Prostate gland (tissue), 2 donors: ENCODE measurements at regions not wholly inside any gene's neighbourhood (a gene's known extent, or its start where the extent isn't known, plus 50 kb on each side); places are given as distances from the start of the nearest gene placed in this dataset.

Source experiments
- DNase-seq: peaks from one replicate; pipeline ENCODE4 v3.0.0-alpha.2; 2019; ENCODE audit warnings: low spot score
- H3K27ac ChIP-seq, 2 donors: fragments of 200-600 bp; sonication (generic); 2 replicates each; pipeline ENCODE4 v1.5.1; 2017 to 2019
- H3K27me3 ChIP-seq: fragments of 200-600 bp; sonication (generic); replicated peaks from 2 replicates; pipeline ENCODE4 v1.5.1; 2019; ENCODE audit not compliant: insufficient read depth
- H3K36me3 ChIP-seq, 2 donors: fragments of 200-600 bp; sonication (generic); 1 replicate in 1 of 2; 2 replicates in 1 of 2; pipeline versions ENCODE4 v1.5.1 to v1.8.1; 2017 to 2019
- H3K4me1 ChIP-seq: fragments of 200-600 bp; sonication (generic); replicated peaks from 2 replicates; pipeline ENCODE4 v1.5.1; 2019
- H3K4me3 ChIP-seq, 2 donors: fragments of 200-600 bp; sonication (generic); 2 replicates each; pipeline ENCODE4 v1.5.1; 2017 to 2019
- H3K9me3 ChIP-seq: fragments of 200-600 bp; sonication (generic); 2 replicates; pipeline ENCODE4 v1.5.1; 2017
- CTCF ChIP-seq, 4 experiments: fragments of 200-600 bp in 2 of 4; fragments of 450-650 bp in 2 of 4; sonication (generic) in 2 of 4; IDR thresholded peaks; 1 replicate in 3 of 4; 2 replicates in 1 of 4; pipeline ENCODE4 v1.5.1; 2016 to 2019; ENCODE audit warnings: antibody characterized with exemption in 4 of 4, mild to moderate bottlenecking in 2 of 4, moderate library complexity in 2 of 4
- POLR2A ChIP-seq: fragments of 450-650 bp; IDR thresholded peaks from one replicate; pipeline ENCODE4 v1.6.1; 2016; ENCODE audit warnings: antibody characterized with exemption, mild to moderate bottlenecking
- POLR2AphosphoS5 ChIP-seq: sonication (generic); formaldehyde crosslinking; IDR thresholded peaks from one replicate; pipeline ENCODE4 v1.6.1; 2017; ENCODE audit warnings: antibody characterized with exemption
- WGBS: methylation state at CpG from one replicate; pipeline ENCODE4 v1.1.5; 2018; 5-methylcytosine and 5-hydroxymethylcytosine counted together
- intact Hi-C: fragments of 100-400 bp; cut with DNase I; formaldehyde crosslinking; loops from one replicate; pipeline ENCODE4 v1.14.2; 2022

DNA sequence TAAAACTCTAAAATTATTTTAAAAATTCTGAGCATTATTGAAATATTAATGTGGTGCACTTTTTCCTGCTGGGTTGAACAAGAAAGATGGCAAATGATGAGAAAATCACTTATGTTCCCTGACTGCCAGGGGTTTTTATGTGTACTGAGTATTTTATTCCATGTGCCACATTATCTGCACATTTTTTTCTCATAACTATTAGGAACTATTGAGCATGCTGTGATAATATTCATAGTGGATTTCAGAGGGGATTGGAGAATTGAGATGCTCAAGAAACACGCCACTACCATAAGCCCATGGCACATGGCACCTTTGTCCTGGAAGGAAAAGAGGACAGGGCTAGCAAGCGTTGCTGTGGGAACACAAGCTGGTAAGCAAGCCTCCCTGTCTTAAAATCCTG, 478.5 kb upstream of the GYPC start:
- Histone ChIP-seq H3K9me3 (no peaks in the 10 kb centered on the region), H3K27me3 (no peaks in the 10 kb centered on the region), H3K36me3 (no peaks in the 10 kb centered on the region), H3K4me3 (no peak overlapping the region), H3K27ac (no peak overlapping the region), H3K4me1 (no peaks in the 10 kb centered on the region)
- DNase-seq = no peak
- TF ChIP-seq POLR2A (no peak), POLR2AphosphoS5 (no peak), CTCF (IDR thresholded peaks at IDR 0.05) (no peak)
- 96% methylated on average over 2 of the region's 2 CpGs for WGBS
- intact Hi-C loops = no loop called here

DNA sequence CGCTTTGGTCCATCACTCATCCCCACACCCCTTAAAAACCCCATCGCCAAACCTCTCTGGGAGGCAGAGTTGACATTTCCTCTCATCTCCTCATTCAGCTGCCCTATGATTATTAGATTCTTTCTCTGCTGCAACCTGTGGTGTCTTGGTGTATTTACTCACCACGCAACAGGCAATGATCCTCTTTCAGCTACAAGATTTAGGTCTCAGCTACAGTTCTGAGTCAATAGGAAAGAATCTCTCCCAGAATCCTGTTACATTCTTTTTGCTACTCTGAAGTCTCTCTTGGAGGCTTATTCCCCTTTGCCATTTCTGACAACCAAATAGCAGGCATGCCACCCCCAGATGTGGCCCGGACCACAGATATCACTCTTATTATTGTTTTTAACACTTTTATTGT, 468.3 kb upstream of the GYPC start:
- TF ChIP-seq CTCF (IDR thresholded peaks at IDR 0.05) (no peak), POLR2AphosphoS5 (no peak), POLR2A (no peak)
- H3K27me3 ChIP-seq = no peaks in the 10 kb centered on the region
- no peaks in the 10 kb centered on the region for H3K4me1 ChIP-seq
- intact Hi-C loops = no loop called here
- H3K4me3 ChIP-seq = no peak overlapping the region
- H3K36me3 ChIP-seq = no peaks in the 10 kb centered on the region
- no peaks in the 10 kb centered on the region for H3K9me3 ChIP-seq
- no peak overlapping the region for H3K27ac ChIP-seq
- WGBS = 77% methylated on average over 4 of the region's 4 CpGs
- no peak for DNase-seq

- Histone ChIP-seq H3K9me3 (no peaks in the 10 kb centered on the region), H3K4me3 (no peak overlapping the region), H3K4me1 (no peaks in the 10 kb centered on the region), H3K27me3 (no peaks in the 10 kb centered on the region), H3K36me3 (no peaks in the 10 kb centered on the region), H3K27ac (no peak overlapping the region)
- DNase-seq = no peak
- intact Hi-C loops = no loop called here
- WGBS = 74% methylated on average over 4 of the region's 4 CpGs
- no peak for TF ChIP-seq POLR2A
- no peak for TF ChIP-seq CTCF (IDR thresholded peaks at IDR 0.05)
- TF ChIP-seq POLR2AphosphoS5 = no peak
Observed at GRCh38 chr2:126189527-126189926, 466.4 kb upstream of the GYPC start.

DNA sequence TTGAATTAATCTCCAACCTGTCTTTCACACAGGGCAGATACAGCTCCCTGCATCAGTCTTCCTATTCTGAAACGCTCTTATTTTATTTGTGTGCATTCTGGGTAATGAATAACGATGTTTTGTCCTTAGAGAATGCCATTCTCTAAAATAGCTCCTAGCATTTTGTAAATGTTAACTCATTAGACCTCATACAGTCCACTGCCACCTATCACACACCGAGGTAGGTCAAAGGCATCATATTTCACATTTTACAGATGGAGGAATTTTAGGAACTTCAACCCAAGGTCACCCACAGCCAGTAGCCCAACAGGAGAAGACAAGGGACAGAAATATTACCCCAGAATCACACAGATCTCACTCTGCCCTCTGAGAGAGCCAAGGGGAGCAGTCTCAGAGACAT, 455.4 kb upstream of the GYPC start:
- 28% methylated on average over 3 of the region's 3 CpGs for WGBS
- Histone ChIP-seq H3K4me3 (no peak overlapping the region), H3K36me3 (no peaks in the 10 kb centered on the region), H3K4me1 (no peaks in the 10 kb centered on the region), H3K27ac (no peak overlapping the region), H3K9me3 (no peaks in the 10 kb centered on the region), H3K27me3 (no peaks in the 10 kb centered on the region)
- intact Hi-C loops = no loop called here
- no peak for TF ChIP-seq CTCF (IDR thresholded peaks at IDR 0.05)
- no peak for TF ChIP-seq POLR2A
- TF ChIP-seq POLR2AphosphoS5 = no peak
- no peak for DNase-seq

DNA sequence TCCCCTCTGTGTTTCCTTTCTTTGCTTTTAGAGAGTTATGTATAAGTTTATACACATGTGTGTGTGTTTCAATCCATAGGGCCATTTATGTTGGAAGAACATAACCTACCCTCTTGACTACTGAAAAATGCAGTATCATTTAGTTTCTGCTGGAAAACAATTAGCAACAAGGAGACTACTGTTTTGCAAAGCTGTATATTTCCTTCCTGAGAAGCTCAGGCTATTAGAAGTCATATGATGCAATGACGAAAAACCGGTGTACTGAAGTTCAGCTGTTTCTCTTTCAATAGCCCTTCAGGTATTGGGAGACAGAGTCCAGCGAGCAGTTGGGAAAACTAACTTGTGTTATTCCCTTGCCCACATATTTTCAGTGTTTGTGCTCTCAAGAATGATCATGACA, 447.7 kb upstream of the GYPC start:
- Histone ChIP-seq H3K36me3 (no peaks in the 10 kb centered on the region), H3K4me3 (no peak overlapping the region), H3K9me3 (no peaks in the 10 kb centered on the region), H3K27ac (no peak overlapping the region), H3K4me1 (no peaks in the 10 kb centered on the region), H3K27me3 (no peaks in the 10 kb centered on the region)
- no peak for DNase-seq
- intact Hi-C loops = no loop called here
- no peak for TF ChIP-seq CTCF (IDR thresholded peaks at IDR 0.05)
- TF ChIP-seq POLR2AphosphoS5 = no peak
- 50% methylated on average over 3 of the region's 3 CpGs for WGBS
